ENCODE measurements at regions not wholly inside any gene's neighbourhood (a gene's known extent, or its start where the extent isn't known, plus 50 kb on each side); places are given as distances from the start of the nearest gene placed in this dataset.
A peak's percentile ranks its signal among the peaks of the same experiment; 100 is the strongest.

DNA sequence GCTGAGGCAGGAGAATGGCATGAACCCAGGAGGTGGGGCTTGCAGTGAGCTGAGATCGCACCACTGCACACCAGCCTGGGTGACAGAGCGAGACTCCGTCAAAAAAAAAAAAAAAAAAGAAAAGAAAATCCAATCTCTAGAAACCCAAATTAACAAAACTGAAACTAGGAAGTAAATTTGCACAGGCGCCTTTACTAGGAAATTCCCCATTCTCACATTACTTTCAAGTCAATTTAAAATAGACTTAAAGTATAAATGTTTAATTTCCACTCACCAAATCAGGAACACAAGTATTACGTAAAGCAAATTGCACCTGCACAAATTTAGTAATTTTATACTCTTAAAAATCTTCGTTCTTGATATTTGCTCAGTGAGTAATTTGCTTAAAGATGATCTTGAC is 67.8 kb upstream of the BCAR3 start:
- intact Hi-C loops (cut with DNase I), result no loop called here
- Histone ChIP-seq H3K4me3 (replicated peaks in 1 of 3) (no peak overlapping the region), H3K27me3 (no peaks in the 10 kb centered on the region), H3K9me3 (no peaks in the 10 kb centered on the region), H3K36me3 (no peaks in the 10 kb centered on the region), H3K4me1 (peaks cover 13 to 31% of the 10 kb centered on the region in 2 donors), H3K27ac (peak overlapping the region in 2 of 3 donors; percentile 27 to 50)
- DNase-seq, result no peak
- WGBS, 2 donors, result 84 to 89% methylated on average over 6 of the region's 6 CpGs
- no peak for TF ChIP-seq POLR2A (IDR thresholded peaks at IDR 0.05)
- TF ChIP-seq, protein P1, sequence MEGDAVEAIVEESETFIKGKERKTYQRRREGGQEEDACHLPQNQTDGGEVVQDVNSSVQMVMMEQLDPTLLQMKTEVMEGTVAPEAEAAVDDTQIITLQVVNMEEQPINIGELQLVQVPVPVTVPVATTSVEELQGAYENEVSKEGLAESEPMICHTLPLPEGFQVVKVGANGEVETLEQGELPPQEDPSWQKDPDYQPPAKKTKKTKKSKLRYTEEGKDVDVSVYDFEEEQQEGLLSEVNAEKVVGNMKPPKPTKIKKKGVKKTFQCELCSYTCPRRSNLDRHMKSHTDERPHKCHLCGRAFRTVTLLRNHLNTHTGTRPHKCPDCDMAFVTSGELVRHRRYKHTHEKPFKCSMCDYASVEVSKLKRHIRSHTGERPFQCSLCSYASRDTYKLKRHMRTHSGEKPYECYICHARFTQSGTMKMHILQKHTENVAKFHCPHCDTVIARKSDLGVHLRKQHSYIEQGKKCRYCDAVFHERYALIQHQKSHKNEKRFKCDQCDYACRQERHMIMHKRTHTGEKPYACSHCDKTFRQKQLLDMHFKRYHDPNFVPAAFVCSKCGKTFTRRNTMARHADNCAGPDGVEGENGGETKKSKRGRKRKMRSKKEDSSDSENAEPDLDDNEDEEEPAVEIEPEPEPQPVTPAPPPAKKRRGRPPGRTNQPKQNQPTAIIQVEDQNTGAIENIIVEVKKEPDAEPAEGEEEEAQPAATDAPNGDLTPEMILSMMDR (IDR thresholded peaks at IDR 0.05), result no peak

DNA sequence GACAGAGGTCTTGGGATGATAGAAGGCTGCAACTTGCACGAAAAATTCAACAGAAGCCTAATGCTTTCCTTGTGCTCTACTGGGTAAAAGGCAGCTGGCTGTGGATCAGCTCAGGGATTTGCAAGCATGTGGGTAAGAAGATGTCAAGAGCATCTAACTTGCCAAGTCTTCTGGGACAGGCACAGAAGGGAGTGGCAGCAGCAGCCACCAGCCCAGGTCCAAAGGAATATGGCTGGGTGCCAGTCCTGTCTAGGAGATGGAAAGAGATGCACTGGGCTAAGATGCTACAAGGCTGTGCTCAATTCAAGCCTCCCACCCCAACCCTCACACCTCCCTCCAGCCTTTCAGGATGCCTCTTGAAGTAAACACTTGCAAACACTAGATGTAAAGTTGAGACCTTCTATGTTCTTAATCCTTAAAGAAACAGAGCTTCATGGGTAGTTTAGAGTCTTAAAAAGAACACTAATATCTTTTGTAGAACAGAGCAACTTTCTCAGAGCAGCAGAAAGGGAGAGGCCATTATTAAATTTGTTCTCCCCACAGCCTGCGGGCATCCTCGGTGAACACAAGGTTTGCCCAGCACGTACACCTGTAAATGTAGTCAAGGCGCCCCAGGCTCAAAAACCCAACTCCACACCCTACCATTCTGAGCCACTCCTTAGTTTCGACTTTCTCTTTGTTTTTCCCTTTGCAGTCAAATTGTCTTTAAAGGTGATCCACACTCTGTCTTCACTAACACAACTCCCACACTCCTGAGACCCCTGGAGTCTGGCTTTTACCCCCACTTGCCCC is 64.6 kb upstream of the BCAR3 start:
- Histone ChIP-seq H3K36me3 (no peaks in the 10 kb centered on the region), H3K27me3 (no peaks in the 10 kb centered on the region), H3K4me1 (peaks cover 8 to 12% of the 10 kb centered on the region in 2 donors), H3K27ac (no peak overlapping the region), H3K9me3 (no peaks in the 10 kb centered on the region), H3K4me3 (replicated peaks in 1 of 3) (no peak overlapping the region)
- DNase-seq, result peak; percentile 58 to 59
- intact Hi-C loops (cut with DNase I), result no loop called here
- WGBS, 2 donors, result 87 to 91% methylated on average over 6 of the region's 6 CpGs
- TF ChIP-seq POLR2A (IDR thresholded peaks at IDR 0.05), result no peak
- TF ChIP-seq, protein P1 (IDR thresholded peaks at IDR 0.05), result no peak

DNA sequence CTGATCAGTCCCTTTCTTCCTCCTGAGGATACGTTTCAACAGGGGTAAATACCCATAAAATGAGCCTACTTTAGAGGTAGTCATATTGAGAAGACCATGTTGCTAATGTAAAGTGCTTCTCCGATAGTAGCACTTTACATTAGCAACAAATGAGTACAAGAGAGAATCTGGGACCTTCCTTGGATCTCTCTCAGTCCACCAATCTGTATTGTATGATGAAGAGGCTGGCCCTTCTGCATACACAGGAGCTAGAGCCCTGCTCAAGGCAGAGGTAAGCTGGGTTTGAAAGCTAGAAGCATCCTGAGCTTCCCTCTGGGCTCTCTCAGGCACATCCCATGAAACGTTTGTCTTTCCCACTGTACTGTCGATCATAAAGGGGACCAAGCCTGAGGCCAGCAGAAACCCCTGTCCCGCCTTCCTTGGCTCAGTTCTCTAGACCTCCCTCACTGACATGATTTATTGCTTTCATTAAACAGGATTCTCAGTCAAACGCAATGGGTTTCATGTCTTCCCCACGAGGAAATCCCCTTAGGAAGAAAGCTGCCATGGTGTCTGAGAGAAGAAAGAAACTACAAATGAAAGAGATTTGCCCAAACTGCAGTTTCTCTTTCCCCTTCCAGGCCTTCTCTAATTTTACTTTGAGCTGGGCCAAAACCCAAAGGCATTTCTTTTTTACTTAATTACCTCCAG is 62.8 kb upstream of the BCAR3 start:
- WGBS, 2 donors, result 68 to 78% methylated on average over 7 of the region's 7 CpGs
- intact Hi-C loops (cut with DNase I), result no loop called here
- no peak for TF ChIP-seq POLR2A (IDR thresholded peaks at IDR 0.05)
- TF ChIP-seq, protein P1 (IDR thresholded peaks at IDR 0.05), result no peak
- no peak for DNase-seq
- H3K4me1 ChIP-seq, result peaks cover 0 to 6% of the 10 kb centered on the region in 2 donors
- H3K27ac ChIP-seq, result no peak overlapping the region
- no peaks in the 10 kb centered on the region for H3K9me3 ChIP-seq
- no peaks in the 10 kb centered on the region for H3K27me3 ChIP-seq
- no peak overlapping the region for H3K4me3 ChIP-seq (replicated peaks in 1 of 3)
- H3K36me3 ChIP-seq, result no peaks in the 10 kb centered on the region

GRCh38 chr1:93743465-93743864 is 61.8 kb upstream of the BCAR3 start:
- Histone ChIP-seq H3K27me3 (no peaks in the 10 kb centered on the region), H3K4me1 (peaks cover 0 to 6% of the 10 kb centered on the region in 2 donors), H3K36me3 (no peaks in the 10 kb centered on the region), H3K27ac (no peak overlapping the region), H3K4me3 (replicated peaks in 1 of 3) (no peak overlapping the region), H3K9me3 (no peaks in the 10 kb centered on the region)
- intact Hi-C loops (cut with DNase I), result no loop called here
- TF ChIP-seq, protein P1 (IDR thresholded peaks at IDR 0.05), result no peak
- no peak for TF ChIP-seq POLR2A (IDR thresholded peaks at IDR 0.05)
- 95 to 100% methylated on average over 1 of the region's 1 CpG for WGBS, 2 donors
- DNase-seq, result no peak

DNA sequence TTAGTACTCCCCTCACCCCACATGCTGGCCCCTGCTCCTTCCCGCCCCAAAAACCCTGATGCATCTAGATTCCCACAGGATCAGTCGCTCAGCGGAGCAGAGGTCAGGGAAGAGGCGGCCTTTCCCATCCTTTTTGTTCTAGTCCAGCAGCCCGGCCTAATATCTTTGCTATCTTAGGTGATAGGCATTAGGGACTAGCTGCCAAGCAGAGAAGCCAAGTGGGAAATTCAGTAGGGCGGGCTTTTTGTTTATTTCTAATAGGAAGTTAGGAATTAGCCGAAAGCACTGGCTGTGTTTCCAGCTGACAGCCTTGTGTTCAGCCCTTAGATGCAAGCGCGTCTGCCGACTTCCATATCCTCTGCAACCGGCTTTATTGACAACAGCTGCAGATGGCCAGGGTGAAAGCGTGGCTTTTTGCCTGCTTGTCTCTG is 59.0 kb upstream of the BCAR3 start:
- peak overlapping the region in 1 of 3 donors; percentile 5 for H3K27ac ChIP-seq

More for the DNA sequence above, 59.0 kb upstream of the BCAR3 start:
- Histone ChIP-seq H3K4me3 (replicated peaks in 1 of 3) (no peak overlapping the region), H3K27me3 (no peaks in the 10 kb centered on the region), H3K4me1 (peaks cover 0 to 6% of the 10 kb centered on the region in 2 donors), H3K9me3 (no peaks in the 10 kb centered on the region), H3K36me3 (no peaks in the 10 kb centered on the region)
- intact Hi-C loops (cut with DNase I), result no loop called here
- no peak for TF ChIP-seq POLR2A (IDR thresholded peaks at IDR 0.05)
- TF ChIP-seq, protein P1 (IDR thresholded peaks at IDR 0.05), result no peak
- 80 to 81% methylated on average over 12 of the region's 12 CpGs for WGBS, 2 donors
- DNase-seq, result no peak
